IPS DF 6.9 (cell line): ENCODE measurements at regions not wholly inside any gene's neighbourhood (a gene's known extent, or its start where the extent isn't known, plus 50 kb on each side); places are given as distances from the start of the nearest gene placed in this dataset.
"Not testable (repeated sequence)": the region's sequence is repeated elsewhere in the genome, so short reads cannot be mapped to it uniquely, and the experiment has no call there.

ENCODE experiments used
- DNase-seq: peaks from one replicate; pipeline ENCODE4 v3.0.0-alpha.2; 2013; ENCODE audit warnings: low read depth, low spot score
- H3K27ac ChIP-seq: one replicate; pipeline ENCODE4 v1.5.1; 2013; ENCODE audit warnings: low read length, control low read depth
- H3K27me3 ChIP-seq: 2 replicates; pipeline ENCODE4 v1.6.1; 2013; ENCODE audit warnings: mild to moderate bottlenecking, low read length; ENCODE audit not compliant: control insufficient read depth, insufficient read depth
- H3K36me3 ChIP-seq: 2 replicates; pipeline ENCODE4 v1.6.1; 2013; ENCODE audit warnings: low read length; ENCODE audit not compliant: control insufficient read depth, insufficient read depth
- H3K4me1 ChIP-seq: 2 replicates; pipeline ENCODE4 v1.6.1; 2013; ENCODE audit warnings: low read length; ENCODE audit not compliant: control insufficient read depth, insufficient read depth
- H3K4me3 ChIP-seq: 2 replicates; pipeline ENCODE4 v1.5.1; 2013; ENCODE audit warnings: mild to moderate bottlenecking, low read length
- H3K9me3 ChIP-seq: 2 replicates; pipeline ENCODE4 v1.6.1; 2013; ENCODE audit warnings: low read length, inconsistent platforms; ENCODE audit not compliant: control insufficient read depth, insufficient read depth
- WGBS: extraction: QIAGEN DNeasy Blood & Tissue Kit; methylation state at CpG from one replicate; pipeline ENCODE4 v1.1.7; 2013; ENCODE audit warnings: mixed read lengths, missing lambda C conversion rate; ENCODE audit not compliant: insufficient read length, insufficient coverage; 5-methylcytosine and 5-hydroxymethylcytosine counted together

DNA sequence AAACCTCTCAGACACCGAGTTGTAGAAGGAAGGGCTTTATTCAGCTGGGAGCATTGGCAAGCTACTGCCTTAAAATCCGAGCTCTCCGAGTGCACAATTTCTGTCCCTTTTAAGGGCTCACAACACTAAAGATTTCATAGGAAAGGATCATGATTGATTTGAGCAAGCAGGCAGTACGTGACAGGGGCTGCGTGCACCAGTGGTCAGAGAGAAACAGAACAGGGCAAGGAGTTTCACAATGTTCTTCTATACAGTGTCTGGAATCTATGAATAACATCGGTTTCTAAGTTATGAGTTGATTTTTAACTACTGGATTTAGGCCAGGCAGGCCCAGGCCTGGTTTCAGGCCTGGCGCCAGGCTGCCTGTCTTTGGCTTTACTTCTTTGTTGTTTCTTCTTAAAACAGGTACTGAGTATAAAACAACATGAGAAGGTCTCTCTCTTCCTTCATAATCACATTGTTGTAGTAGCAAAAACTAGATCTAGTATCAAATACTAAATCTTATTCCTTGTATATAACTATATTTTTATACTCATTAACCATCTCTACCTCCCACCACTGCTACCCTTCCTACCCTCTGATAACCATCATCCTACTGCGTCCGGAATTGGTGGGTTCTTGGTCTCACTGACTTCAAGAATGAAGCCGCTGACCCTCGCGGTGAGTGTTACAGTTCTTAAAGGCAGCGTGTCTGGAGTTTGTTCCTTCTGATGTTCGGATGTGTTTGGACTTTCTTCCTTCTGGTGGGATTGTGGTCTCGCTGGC, 1212.5 kb downstream of the OTOL1 start:
- not testable (repeated sequence) for DNase-seq, H3K4me1 ChIP-seq, H3K36me3 ChIP-seq, H3K27me3 ChIP-seq, H3K9me3 ChIP-seq, H3K27ac ChIP-seq, H3K4me3 ChIP-seq
- WGBS = no CpG with 5 or more reads among the region's 15 CpGs

GRCh38 chr3:162710332-162711112, 1213.9 kb downstream of the OTOL1 start:
- no peaks in the 10 kb centered on the region for H3K27me3 ChIP-seq
- no peaks in the 10 kb centered on the region for H3K9me3 ChIP-seq
- no peaks in the 10 kb centered on the region for H3K36me3 ChIP-seq
- WGBS = no CpG with 5 or more reads among the region's 30 CpGs
- no peak overlapping the region for H3K4me3 ChIP-seq
- no peaks in the 10 kb centered on the region for H3K4me1 ChIP-seq
- H3K27ac ChIP-seq = no peak overlapping the region
- DNase-seq = no peak

GRCh38 chr3:162717074-162717473, 1220.5 kb downstream of the OTOL1 start:
- not testable (repeated sequence) for H3K9me3 ChIP-seq, H3K36me3 ChIP-seq, H3K4me3 ChIP-seq, H3K27ac ChIP-seq, H3K4me1 ChIP-seq, H3K27me3 ChIP-seq, DNase-seq
- no CpG with 5 or more reads among the region's 6 CpGs for WGBS

DNA sequence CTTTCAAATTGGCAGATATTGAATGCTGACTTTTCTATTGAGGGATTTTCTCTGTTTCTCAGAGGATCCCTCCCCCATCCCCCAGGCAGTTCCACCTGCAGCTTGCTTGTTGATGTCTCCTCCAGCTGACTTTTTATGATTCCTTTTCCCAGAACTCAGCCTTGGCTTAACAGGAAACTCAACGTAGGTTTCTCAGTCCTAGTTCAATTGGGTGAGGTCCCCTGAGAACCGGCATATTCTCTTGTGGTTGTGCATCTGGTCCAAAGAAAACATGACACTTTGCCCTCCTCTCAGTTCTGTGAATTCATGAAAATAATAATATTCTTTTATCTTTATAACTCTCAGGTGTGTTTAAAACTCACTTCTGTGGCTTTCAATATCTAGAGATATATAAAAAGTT, 1222.1 kb downstream of the OTOL1 start:
- H3K9me3 ChIP-seq = no peaks in the 10 kb centered on the region
- H3K27ac ChIP-seq = no peak overlapping the region
- no peaks in the 10 kb centered on the region; the same call in 1 of the 2 replicates for H3K4me1 ChIP-seq
- no peak for DNase-seq
- H3K36me3 ChIP-seq = no peaks in the 10 kb centered on the region
- H3K4me3 ChIP-seq = no peak overlapping the region
- no CpG with 5 or more reads among the region's 2 CpGs for WGBS
- H3K27me3 ChIP-seq = no peaks in the 10 kb centered on the region

GRCh38 chr3:162719684-162720341, 1223.2 kb downstream of the OTOL1 start:
- DNase-seq = no peak
- H3K36me3 ChIP-seq = no peaks in the 10 kb centered on the region
- H3K27ac ChIP-seq = no peak overlapping the region
- H3K4me1 ChIP-seq = no peaks in the 10 kb centered on the region; the same call in 1 of the 2 replicates
- no peaks in the 10 kb centered on the region for H3K9me3 ChIP-seq
- H3K4me3 ChIP-seq = no peak overlapping the region
- no peaks in the 10 kb centered on the region for H3K27me3 ChIP-seq

DNA sequence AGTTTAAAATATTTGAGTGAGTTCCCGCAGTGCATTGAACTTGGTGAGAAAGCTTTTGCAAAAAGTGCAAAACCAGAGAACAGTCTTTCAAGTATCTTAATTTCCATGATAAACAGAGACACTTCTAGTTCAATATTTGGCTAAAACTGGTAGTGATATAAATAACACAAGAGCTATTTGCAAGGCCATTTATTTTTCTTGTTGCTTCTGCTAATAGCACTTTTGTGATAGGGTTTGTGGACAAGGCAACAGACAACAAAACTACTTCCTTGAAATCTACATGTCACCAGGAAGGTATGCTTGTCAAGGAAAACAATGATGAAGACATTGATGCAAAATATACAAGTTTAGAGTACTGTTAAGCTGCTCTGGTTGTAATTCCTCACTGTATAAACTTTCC, 1225.1 kb downstream of the OTOL1 start:
- WGBS = no CpG with 5 or more reads among the region's 1 CpG
- Histone ChIP-seq H3K27me3 (no peaks in the 10 kb centered on the region), H3K27ac (no peak overlapping the region), H3K9me3 (no peaks in the 10 kb centered on the region), H3K4me1 (no peaks in the 10 kb centered on the region; the same call in 1 of the 2 replicates), H3K36me3 (no peaks in the 10 kb centered on the region), H3K4me3 (no peak overlapping the region)
- peak; percentile 13 for DNase-seq

GRCh38 chr3:162722337-162722736, 1225.7 kb downstream of the OTOL1 start:
- no peak overlapping the region for H3K4me3 ChIP-seq
- DNase-seq = no peak
- H3K27ac ChIP-seq = no peak overlapping the region
- H3K4me1 ChIP-seq = no peaks in the 10 kb centered on the region; the same call in 1 of the 2 replicates
- no peaks in the 10 kb centered on the region for H3K9me3 ChIP-seq
- no peaks in the 10 kb centered on the region for H3K27me3 ChIP-seq
- no peaks in the 10 kb centered on the region for H3K36me3 ChIP-seq

- not testable (repeated sequence) for H3K27me3 ChIP-seq, H3K27ac ChIP-seq, H3K36me3 ChIP-seq, H3K9me3 ChIP-seq, H3K4me1 ChIP-seq, H3K4me3 ChIP-seq
- peak; percentile 25 for DNase-seq
- no CpG with 5 or more reads among the region's 5 CpGs for WGBS
Observed at GRCh38 chr3:162722796-162723195, 1226.2 kb downstream of the OTOL1 start.

DNA sequence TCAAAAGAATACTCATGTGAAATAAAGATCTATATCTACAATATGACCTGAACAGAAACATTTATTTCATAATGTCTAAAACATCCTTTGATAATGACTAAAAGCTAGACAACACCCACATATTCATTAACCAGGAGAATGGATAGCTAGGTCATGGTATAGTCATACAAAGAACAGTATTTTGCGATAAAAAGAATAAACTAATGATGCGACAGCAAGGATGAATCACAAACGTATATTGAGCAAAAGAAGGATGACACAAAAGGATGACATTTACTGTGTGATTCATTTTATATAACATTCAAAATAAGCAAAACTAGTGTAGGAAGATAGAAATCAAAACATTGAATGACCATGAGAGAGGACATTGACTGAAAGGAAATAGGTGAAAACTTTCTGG, 1233.1 kb downstream of the OTOL1 start:
- no CpG with 5 or more reads among the region's 3 CpGs for WGBS
- DNase-seq = no peak
- Histone ChIP-seq H3K27ac (no peak overlapping the region), H3K27me3 (no peaks in the 10 kb centered on the region), H3K36me3 (peaks cover 2% of the 10 kb centered on the region; the same call in 1 of the 2 replicates), H3K4me1 (no peaks in the 10 kb centered on the region), H3K9me3 (no peaks in the 10 kb centered on the region), H3K4me3 (no peak overlapping the region)

DNA sequence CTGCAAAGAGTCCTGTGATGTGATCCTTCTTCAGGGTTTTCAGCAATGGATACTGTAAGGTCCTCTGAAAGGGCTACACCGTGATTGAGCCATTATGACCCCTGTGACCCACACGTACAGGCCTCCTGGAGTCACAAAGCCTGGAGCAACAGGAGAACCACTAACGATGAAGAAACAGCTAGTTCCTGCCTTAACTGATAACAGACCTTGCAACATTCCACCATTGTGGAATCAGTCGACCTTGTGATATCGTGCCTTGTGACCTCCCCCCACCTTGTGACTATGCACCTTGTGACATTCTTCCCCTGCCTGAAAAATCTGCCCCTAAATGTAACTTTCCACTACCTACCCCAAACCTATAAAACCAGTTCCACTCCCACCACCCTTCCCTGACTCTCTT, 1235.4 kb downstream of the OTOL1 start:
- not testable (repeated sequence) for DNase-seq, H3K27ac ChIP-seq, H3K4me3 ChIP-seq, H3K9me3 ChIP-seq, H3K27me3 ChIP-seq, H3K36me3 ChIP-seq, H3K4me1 ChIP-seq
- no CpG with 5 or more reads among the region's 5 CpGs for WGBS
